ENCODE measurements at regions not wholly inside any gene's neighbourhood (a gene's known extent, or its start where the extent isn't known, plus 50 kb on each side); places are given as distances from the start of the nearest gene placed in this dataset.

GRCh38 chr15:38888701-38889221, 324.1 kb upstream of the RASGRP1 start:
- Histone ChIP-seq H3K4me3 (replicated peaks in 1 of 3; ENCODE audit: low read depth in 2 of 3, low read length in 3 of 3) (no peak overlapping the region), H3K4me1 (ENCODE audit: control insufficient read depth in 1 of 2, insufficient read depth in 2 of 2, low read length in 2 of 2) (peaks cover 9 to 13% of the 10 kb centered on the region in 2 donors), H3K27me3 (ENCODE audit: control insufficient read depth in 2 of 2, insufficient read depth in 2 of 2, low read length in 2 of 2) (no peaks in the 10 kb centered on the region), H4K20me1 (ENCODE audit: insufficient read depth, low read length) (no peaks in the 10 kb centered on the region), H2AFZ (ENCODE audit: insufficient read depth, low read depth, low read length, poor library complexity, severe bottlenecking) (no peak overlapping the region), H3K4me2 (replicated peaks; ENCODE audit: extremely low read depth, low read length, poor library complexity, severe bottlenecking) (no peak overlapping the region), H3K36me3 (replicated peaks in 1 of 2; ENCODE audit: control insufficient read depth in 1 of 2, insufficient read depth in 2 of 2, low read length in 2 of 2) (no peaks in the 10 kb centered on the region), H3K9me3 (replicated peaks in 1 of 2; ENCODE audit: control insufficient read depth in 1 of 2, insufficient read depth in 1 of 2, low read length in 2 of 2) (no peaks in the 10 kb centered on the region), H3K79me2 (ENCODE audit: insufficient read depth, low read length) (no peaks in the 10 kb centered on the region), H3K27ac (ENCODE audit: low read depth in 1 of 2, low read length in 2 of 2) (no peak overlapping the region), H3K9ac (ENCODE audit: insufficient read depth, low read length, poor library complexity, severe bottlenecking) (no peak overlapping the region)
- H3K4me3 Mint-ChIP-seq = no peak overlapping the region
- peaks cover 0 to 3% (median 2%) of the 10 kb centered on the region in 7 donors for H3K9me3 Mint-ChIP-seq
- H3K4me1 Mint-ChIP-seq = peaks cover 12% of the 10 kb centered on the region
- no peak for DNase-seq
- 100% methylated on average over 4 of the region's 5 CpGs for WGBS (ENCODE audit: insufficient coverage)
- no peak overlapping the region for H3K27ac Mint-ChIP-seq
- TF ChIP-seq CTCF (IDR thresholded peaks at IDR 0.05) = no peak
- H3K27me3 Mint-ChIP-seq (ENCODE audit: low read depth in 3 of 3) = peaks cover 1 to 3% (median 2%) of the 10 kb centered on the region in 3 donors
- no peaks in the 10 kb centered on the region for H3K36me3 Mint-ChIP-seq
- intact Hi-C loops (cut with micrococcal nuclease) = no loop called here

GRCh38 chr15:38890194-38890593, 325.6 kb upstream of the RASGRP1 start:
- no peak overlapping the region for H3K4me3 Mint-ChIP-seq
- WGBS (ENCODE audit: insufficient coverage) = 80% methylated on average over 1 of the region's 3 CpGs
- no peaks in the 10 kb centered on the region for H3K79me2 ChIP-seq (ENCODE audit: insufficient read depth, low read length)
- no peak overlapping the region for H3K27ac ChIP-seq (ENCODE audit: low read depth in 1 of 2, low read length in 2 of 2)
- H3K4me1 Mint-ChIP-seq = peaks cover 12% of the 10 kb centered on the region
- peaks cover 0 to 2% (median 0%) of the 10 kb centered on the region in 3 donors for H3K27me3 Mint-ChIP-seq (ENCODE audit: low read depth in 3 of 3)
- no peak overlapping the region for H3K4me2 ChIP-seq (replicated peaks; ENCODE audit: extremely low read depth, low read length, poor library complexity, severe bottlenecking)
- H3K36me3 ChIP-seq (replicated peaks in 1 of 2; ENCODE audit: control insufficient read depth in 1 of 2, insufficient read depth in 2 of 2, low read length in 2 of 2) = no peaks in the 10 kb centered on the region
- no peaks in the 10 kb centered on the region for H3K27me3 ChIP-seq (ENCODE audit: control insufficient read depth in 2 of 2, insufficient read depth in 2 of 2, low read length in 2 of 2)
- no peak for DNase-seq
- intact Hi-C loops (cut with micrococcal nuclease) = no loop called here
- H3K4me3 ChIP-seq (replicated peaks in 1 of 3; ENCODE audit: low read depth in 2 of 3, low read length in 3 of 3) = no peak overlapping the region
- no peaks in the 10 kb centered on the region for H4K20me1 ChIP-seq (ENCODE audit: insufficient read depth, low read length)
- no peaks in the 10 kb centered on the region for H3K36me3 Mint-ChIP-seq
- H2AFZ ChIP-seq (ENCODE audit: insufficient read depth, low read depth, low read length, poor library complexity, severe bottlenecking) = no peak overlapping the region
- TF ChIP-seq CTCF (IDR thresholded peaks at IDR 0.05) = no peak
- H3K27ac Mint-ChIP-seq = no peak overlapping the region
- H3K9me3 Mint-ChIP-seq = peaks cover 0 to 3% (median 2%) of the 10 kb centered on the region in 7 donors
- H3K9me3 ChIP-seq (replicated peaks in 1 of 2; ENCODE audit: control insufficient read depth in 1 of 2, insufficient read depth in 1 of 2, low read length in 2 of 2) = no peaks in the 10 kb centered on the region
- peaks cover 9 to 13% of the 10 kb centered on the region in 2 donors for H3K4me1 ChIP-seq (ENCODE audit: control insufficient read depth in 1 of 2, insufficient read depth in 2 of 2, low read length in 2 of 2)
- H3K9ac ChIP-seq (ENCODE audit: insufficient read depth, low read length, poor library complexity, severe bottlenecking) = no peak overlapping the region
